Naive thymus-derived CD8-positive, alpha-beta T cell (primary cell): ENCODE measurements at regions not wholly inside any gene's neighbourhood (a gene's known extent, or its start where the extent isn't known, plus 50 kb on each side); places are given as distances from the start of the nearest gene placed in this dataset.

Experiments used
- ATAC-seq, 2 donors: fragments of 150-1000 bp; cut with Tn5 transposase in 1 of 2; sonication (Bioruptor Pico), chemical (Tn5 transposase) in 1 of 2; 1 replicate in 1 of 2; 2 replicates in 1 of 2; pipeline ENCODE4 v1.10.0; 2021; ENCODE audit warnings: mild to moderate bottlenecking in 2 of 2, moderate library complexity in 2 of 2
- POLR2A ChIA-PET: fragments of 350-600 bp; sonication (Branson Sonifier 250); formaldehyde crosslinking; loops from one replicate; lab custom pipeline; 2021; ENCODE audit warnings: antibody characterized with exemption; lab: Charles Lee
- DNase-seq, 10 donors: peaks; one replicate each; pipeline versions ENCODE4 v3.0.0 to v3.0.0-alpha.2; 2020 to 2022
- H3K27ac Mint-ChIP-seq, 10 donors: one replicate each; pipeline ENCODE4 v1.8.0; 2020 to 2022; ENCODE audit warnings: mild to moderate bottlenecking in 10 of 10, mixed read lengths in 10 of 10, moderate library complexity in 4 of 10, inconsistent platforms in 1 of 10
- H3K27me3 Mint-ChIP-seq, 5 donors: one replicate each; pipeline ENCODE4 v1.8.0; 2021 to 2022; ENCODE audit warnings: mixed read lengths in 5 of 5
- H3K36me3 Mint-ChIP-seq, 3 donors: one replicate each; pipeline ENCODE4 v1.8.0; 2020 to 2022; ENCODE audit warnings: mixed read lengths in 3 of 3, mild to moderate bottlenecking in 2 of 3, inconsistent platforms in 1 of 3
- H3K4me1 Mint-ChIP-seq, 4 donors: one replicate each; pipeline ENCODE4 v1.8.0; 2021 to 2022; ENCODE audit warnings: mixed read lengths in 4 of 4
- H3K4me3 Mint-ChIP-seq, 10 donors: one replicate each; pipeline ENCODE4 v1.8.0; 2020 to 2022; ENCODE audit warnings: mild to moderate bottlenecking in 10 of 10, mixed read lengths in 10 of 10, moderate library complexity in 6 of 10, inconsistent platforms in 1 of 10
- H3K9me3 Mint-ChIP-seq, 9 donors: one replicate each; pipeline ENCODE4 v1.8.0; 2020 to 2022; ENCODE audit warnings: mixed read lengths in 9 of 9, mild to moderate bottlenecking in 3 of 9, inconsistent platforms in 1 of 9, moderate library complexity in 1 of 9

DNA sequence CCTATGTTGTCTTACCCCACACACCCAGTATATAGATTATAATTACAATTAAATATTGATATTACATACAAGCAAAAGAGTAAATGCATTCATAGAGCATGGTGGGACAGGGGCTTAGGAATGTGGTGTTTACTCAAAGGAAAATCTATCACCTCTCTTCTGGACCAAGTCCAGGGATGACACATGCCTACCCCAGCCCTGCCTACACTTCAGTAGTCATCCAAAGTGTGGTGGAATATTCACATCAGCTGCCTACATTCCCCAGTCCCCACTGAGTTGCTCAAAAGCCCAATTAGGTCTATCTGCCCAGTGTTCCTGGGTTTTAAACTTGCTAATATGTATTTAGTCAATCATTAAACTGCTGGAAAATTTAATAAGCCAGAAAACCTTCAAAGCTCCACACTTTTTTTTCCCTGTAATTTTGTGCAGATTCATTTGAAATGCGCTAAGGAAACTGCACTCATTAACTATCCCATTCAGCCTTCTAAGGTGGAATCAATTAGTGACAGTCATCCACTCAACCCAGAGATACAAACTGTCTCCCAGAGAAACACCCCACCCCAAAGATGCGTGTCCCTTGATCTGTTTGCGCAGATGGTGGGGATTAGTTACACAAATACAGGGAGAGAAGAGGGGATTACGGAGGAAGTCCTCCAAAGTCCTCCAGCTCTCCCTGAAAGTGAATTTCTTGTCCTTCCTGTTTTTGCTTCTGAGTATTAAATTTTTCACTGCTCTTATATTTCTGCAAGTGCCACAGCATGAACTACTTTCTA lies 91.7 kb upstream of the KDR start:
- Mint-ChIP-seq H3K27me3 (peaks cover 5 to 21% (median 8%) of the 10 kb centered on the region in 5 donors), H3K4me1 (no peaks in the 10 kb centered on the region), H3K4me3 (no peak overlapping the region), H3K9me3 (peaks cover 0 to 2% (median 0%) of the 10 kb centered on the region in 9 donors), H3K36me3 (no peaks in the 10 kb centered on the region), H3K27ac (no peak overlapping the region)
- ATAC-seq (no peak), DNase-seq (no peak)
- POLR2A ChIA-PET: no interaction called here

GRCh38 chr4:55218041-55218440 lies 92.6 kb upstream of the KDR start:
- DNase-seq (no peak), ATAC-seq (no peak)
- no peaks in the 10 kb centered on the region for H3K4me1 Mint-ChIP-seq
- no peaks in the 10 kb centered on the region for H3K36me3 Mint-ChIP-seq
- H3K27me3 Mint-ChIP-seq: peaks cover 5 to 21% (median 8%) of the 10 kb centered on the region in 5 donors
- no peak overlapping the region for H3K27ac Mint-ChIP-seq
- POLR2A ChIA-PET: no interaction called here
- no peak overlapping the region for H3K4me3 Mint-ChIP-seq
- peaks cover 0 to 2% (median 0%) of the 10 kb centered on the region in 9 donors for H3K9me3 Mint-ChIP-seq

- Mint-ChIP-seq H3K4me1 (peaks cover 0 to 1% (median 0%) of the 10 kb centered on the region in 4 donors), H3K27me3 (peaks cover 8 to 38% (median 11%) of the 10 kb centered on the region in 5 donors), H3K36me3 (peaks cover 0 to 33% (median 9%) of the 10 kb centered on the region in 3 donors), H3K27ac (no peak overlapping the region), H3K4me3 (no peak overlapping the region), H3K9me3 (peaks cover 17 to 48% (median 32%) of the 10 kb centered on the region in 9 donors)
- ATAC-seq: no peak
- POLR2A ChIA-PET: no interaction called here
- DNase-seq: no peak
These were observed 108.2 kb upstream of the SRD5A3 start for GRCh38 chr4:55237839-55238238.

DNA sequence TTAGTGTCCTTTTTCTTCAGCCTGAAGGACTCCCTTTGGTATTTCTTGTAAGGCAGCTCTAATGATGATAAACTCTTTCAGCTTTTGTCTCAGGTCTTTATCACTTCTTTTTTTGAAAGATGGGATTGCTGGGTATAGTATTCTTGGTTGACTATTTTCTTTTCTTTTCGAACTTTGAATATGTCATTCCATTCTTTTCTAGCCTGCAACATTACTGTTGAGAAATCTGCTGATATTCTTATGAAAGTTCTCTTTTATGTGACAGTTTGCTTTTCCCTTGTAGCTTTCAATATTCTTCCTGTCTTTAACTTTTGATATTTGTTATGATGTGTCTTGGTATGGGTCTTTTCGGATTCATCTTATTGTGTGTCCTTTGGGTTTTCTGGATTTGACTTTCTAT lies 107.6 kb upstream of the SRD5A3 start:
- Mint-ChIP-seq H3K27ac (no peak overlapping the region), H3K9me3 (peaks cover 17 to 48% (median 31%) of the 10 kb centered on the region in 9 donors), H3K4me3 (no peak overlapping the region), H3K4me1 (peaks cover 0 to 1% (median 0%) of the 10 kb centered on the region in 4 donors), H3K27me3 (peaks cover 10 to 34% (median 12%) of the 10 kb centered on the region in 5 donors), H3K36me3 (peaks cover 0 to 33% (median 9%) of the 10 kb centered on the region in 3 donors)
- no peak for ATAC-seq
- POLR2A ChIA-PET: no interaction called here
- no peak for DNase-seq

- ATAC-seq (no peak), DNase-seq (no peak)
- Mint-ChIP-seq H3K9me3 (peaks cover 17 to 37% (median 24%) of the 10 kb centered on the region in 9 donors), H3K4me1 (peaks cover 0 to 1% (median 0%) of the 10 kb centered on the region in 4 donors), H3K36me3 (peaks cover 0 to 28% (median 9%) of the 10 kb centered on the region in 3 donors), H3K4me3 (no peak overlapping the region), H3K27me3 (peaks cover 11 to 32% (median 18%) of the 10 kb centered on the region in 5 donors), H3K27ac (no peak overlapping the region)
- POLR2A ChIA-PET: no interaction called here
These were observed 104.6 kb upstream of the SRD5A3 start for GRCh38 chr4:55241461-55241860.

GRCh38 chr4:55242506-55242905 lies 103.5 kb upstream of the SRD5A3 start:
- Mint-ChIP-seq H3K36me3 (peaks cover 0 to 26% (median 9%) of the 10 kb centered on the region in 3 donors), H3K4me3 (no peak overlapping the region), H3K9me3 (peaks cover 15 to 32% (median 22%) of the 10 kb centered on the region in 9 donors), H3K4me1 (peaks cover 0 to 1% (median 0%) of the 10 kb centered on the region in 4 donors), H3K27me3 (peaks cover 11 to 33% (median 18%) of the 10 kb centered on the region in 5 donors), H3K27ac (no peak overlapping the region)
- ATAC-seq (no peak), DNase-seq (no peak)
- POLR2A ChIA-PET: no interaction called here

GRCh38 chr4:55247521-55247920 lies 98.5 kb upstream of the SRD5A3 start:
- DNase-seq (no peak), ATAC-seq (no peak)
- Mint-ChIP-seq H3K4me1 (no peaks in the 10 kb centered on the region), H3K27ac (peak overlapping the region in 1 of 10 donors; percentile 29), H3K4me3 (no peak overlapping the region), H3K36me3 (no peaks in the 10 kb centered on the region), H3K9me3 (no peaks in the 10 kb centered on the region), H3K27me3 (peaks cover 11 to 28% (median 14%) of the 10 kb centered on the region in 5 donors)
- POLR2A ChIA-PET: no interaction called here

DNA sequence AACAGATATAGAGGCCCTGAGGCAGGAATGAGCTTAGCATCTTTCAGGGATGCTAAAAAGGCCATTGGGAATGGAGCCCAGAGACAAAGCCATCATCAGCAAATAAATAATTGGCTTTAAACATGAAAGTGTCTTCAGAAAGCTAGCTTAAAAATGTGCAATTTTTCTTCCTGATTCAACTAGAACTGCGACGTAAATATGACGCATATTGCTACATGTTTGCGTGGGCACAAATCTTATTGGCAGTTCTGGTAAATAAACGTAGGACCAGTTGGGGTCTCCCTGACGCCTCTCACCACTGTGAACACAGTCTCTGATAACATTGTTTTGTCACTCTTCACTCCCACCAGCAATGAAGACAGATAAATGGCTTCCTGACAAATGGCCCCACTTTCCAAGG lies 97.3 kb upstream of the SRD5A3 start:
- DNase-seq (no peak), ATAC-seq (no peak)
- no peak overlapping the region for H3K27ac Mint-ChIP-seq
- no peak overlapping the region for H3K4me3 Mint-ChIP-seq
- H3K9me3 Mint-ChIP-seq: no peaks in the 10 kb centered on the region
- H3K27me3 Mint-ChIP-seq: peaks cover 4 to 19% (median 13%) of the 10 kb centered on the region in 5 donors
- no peaks in the 10 kb centered on the region for H3K4me1 Mint-ChIP-seq
- H3K36me3 Mint-ChIP-seq: no peaks in the 10 kb centered on the region
- POLR2A ChIA-PET: no interaction called here

DNA sequence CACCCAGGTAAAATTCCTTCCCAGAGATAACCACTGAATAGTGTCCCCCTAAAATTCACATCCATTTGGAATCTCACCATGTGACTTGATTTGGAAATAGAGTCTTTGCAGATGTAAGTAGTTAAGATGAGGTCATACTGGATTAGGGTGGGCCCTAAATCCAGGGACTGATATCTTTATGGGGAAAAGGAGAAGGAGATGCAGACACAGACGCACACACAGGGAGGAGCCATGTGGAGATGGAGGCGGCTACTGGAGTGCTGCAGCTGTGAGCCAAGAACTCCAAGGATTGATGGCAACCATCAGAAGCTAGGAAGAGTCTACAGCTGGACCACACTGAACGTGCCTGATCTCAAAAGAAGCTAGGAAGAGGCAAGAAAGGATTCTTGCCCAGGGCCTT lies 96.6 kb upstream of the SRD5A3 start:
- DNase-seq (no peak), ATAC-seq (no peak)
- no peaks in the 10 kb centered on the region for H3K4me1 Mint-ChIP-seq
- POLR2A ChIA-PET: no interaction called here
- no peaks in the 10 kb centered on the region for H3K9me3 Mint-ChIP-seq
- peaks cover 0 to 13% (median 8%) of the 10 kb centered on the region in 5 donors for H3K27me3 Mint-ChIP-seq
- no peak overlapping the region for H3K4me3 Mint-ChIP-seq
- H3K36me3 Mint-ChIP-seq: no peaks in the 10 kb centered on the region
- H3K27ac Mint-ChIP-seq: no peak overlapping the region

DNA sequence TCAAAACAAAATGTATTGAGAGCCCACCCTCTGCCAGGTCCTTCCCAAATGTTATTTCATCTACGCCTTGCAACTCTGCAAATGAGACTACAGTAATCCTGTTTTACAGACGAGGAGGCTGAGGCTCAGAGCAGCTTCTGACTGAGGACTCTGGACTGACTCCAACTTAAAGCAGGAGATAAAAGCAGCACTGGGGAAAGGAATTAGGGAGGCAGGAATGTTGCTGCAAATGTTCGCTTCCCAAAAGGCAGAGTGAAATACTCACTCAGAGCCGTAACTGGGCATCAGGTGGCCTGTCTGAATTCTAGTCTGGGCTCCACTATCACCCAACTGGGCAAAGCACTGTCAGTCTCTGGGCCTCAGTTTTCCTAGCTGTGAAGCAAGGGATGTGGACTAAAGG lies 94.7 kb upstream of the SRD5A3 start:
- H3K9me3 Mint-ChIP-seq: no peaks in the 10 kb centered on the region
- no peaks in the 10 kb centered on the region for H3K36me3 Mint-ChIP-seq
- POLR2A ChIA-PET: no interaction called here
- no peak overlapping the region for H3K4me3 Mint-ChIP-seq
- H3K4me1 Mint-ChIP-seq: no peaks in the 10 kb centered on the region
- peaks cover 0 to 23% (median 13%) of the 10 kb centered on the region in 5 donors for H3K27me3 Mint-ChIP-seq
- H3K27ac Mint-ChIP-seq: no peak overlapping the region
- ATAC-seq: no peak
- no peak for DNase-seq

- Mint-ChIP-seq H3K4me1 (no peaks in the 10 kb centered on the region), H3K36me3 (no peaks in the 10 kb centered on the region), H3K27me3 (peaks cover 0 to 23% (median 16%) of the 10 kb centered on the region in 5 donors), H3K9me3 (no peaks in the 10 kb centered on the region), H3K4me3 (no peak overlapping the region), H3K27ac (no peak overlapping the region)
- DNase-seq (no peak), ATAC-seq (no peak)
- POLR2A ChIA-PET: no interaction called here
These were observed 94.1 kb upstream of the SRD5A3 start for GRCh38 chr4:55251896-55252295.

DNA sequence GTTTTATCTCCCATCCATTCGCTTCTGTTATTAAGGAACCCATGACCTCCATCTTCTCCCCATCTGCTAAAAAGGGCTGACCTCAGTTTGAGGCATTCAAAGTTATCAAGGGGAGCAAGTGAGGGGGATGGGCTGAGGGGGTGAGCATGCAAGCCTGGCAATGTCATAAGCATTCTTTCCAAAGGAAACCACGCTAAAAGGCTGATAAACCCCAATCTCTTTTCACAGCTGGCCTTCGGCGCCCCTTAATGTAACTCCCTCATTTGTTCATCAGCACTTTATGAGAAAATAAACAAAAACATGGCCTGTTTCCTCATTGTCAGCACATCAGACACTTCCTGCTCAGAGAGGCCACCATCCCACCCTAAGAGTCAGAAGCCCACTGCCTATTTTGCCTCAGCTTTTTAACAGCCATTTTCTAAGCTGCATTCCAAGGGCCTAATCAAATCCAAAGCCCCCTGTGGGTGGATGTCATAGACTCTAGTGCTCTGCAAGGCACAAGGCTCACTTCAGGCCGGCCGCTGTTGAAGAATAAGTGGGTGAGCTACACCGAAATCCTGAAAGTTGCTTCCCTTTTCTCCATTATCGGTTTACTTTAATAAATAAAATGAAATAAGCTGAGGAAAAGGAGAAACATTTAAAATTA lies 92.0 kb upstream of the SRD5A3 start:
- H3K4me3 Mint-ChIP-seq: no peak overlapping the region
- DNase-seq (no peak), ATAC-seq (no peak)
- H3K27me3 Mint-ChIP-seq: peaks cover 0 to 18% (median 15%) of the 10 kb centered on the region in 5 donors
- H3K4me1 Mint-ChIP-seq: no peaks in the 10 kb centered on the region
- H3K9me3 Mint-ChIP-seq: no peaks in the 10 kb centered on the region
- POLR2A ChIA-PET: no interaction called here
- no peak overlapping the region for H3K27ac Mint-ChIP-seq
- no peaks in the 10 kb centered on the region for H3K36me3 Mint-ChIP-seq

- H3K27ac Mint-ChIP-seq: no peak overlapping the region
- DNase-seq: no peak
- H3K4me3 Mint-ChIP-seq: no peak overlapping the region
- no peaks in the 10 kb centered on the region for H3K9me3 Mint-ChIP-seq
- no peaks in the 10 kb centered on the region for H3K4me1 Mint-ChIP-seq
- no peaks in the 10 kb centered on the region for H3K36me3 Mint-ChIP-seq
- no peak for ATAC-seq
- POLR2A ChIA-PET: no interaction called here
- H3K27me3 Mint-ChIP-seq: peaks cover 0 to 14% (median 11%) of the 10 kb centered on the region in 5 donors
These were observed 90.9 kb upstream of the SRD5A3 start for GRCh38 chr4:55255179-55255578.
